Adrenal gland (tissue), 9 donors: ENCODE measurements at regions not wholly inside any gene's neighbourhood (a gene's known extent, or its start where the extent isn't known, plus 50 kb on each side); places are given as distances from the start of the nearest gene placed in this dataset.
"Not testable (repeated sequence)": the region's sequence is repeated elsewhere in the genome, so short reads cannot be mapped to it uniquely, and the experiment has no call there.

Source experiments
- DNase-seq, 7 donors: peaks; one replicate each; pipeline ENCODE4 v3.0.0-alpha.2; 2019 to 2020
- H3K27ac ChIP-seq, 5 donors: fragments of 200-600 bp; sonication (generic) in 4 of 5; 1 replicate in 3 of 5; 2 replicates in 2 of 5; pipeline versions ENCODE4 v1.5.1 to v1.8.0; 2016 to 2020; ENCODE audit warnings: mild to moderate bottlenecking in 1 of 5
- H3K27me3 ChIP-seq: fragments of 200-600 bp; 2 replicates; pipeline ENCODE4 v1.8.0; 2021
- H3K36me3 ChIP-seq, 2 donors: fragments of 200-600 bp; replicated peaks in 1 of 2; 1 replicate in 1 of 2; 2 replicates in 1 of 2; pipeline versions ENCODE4 v1.5.1 to v1.8.0; 2018 to 2022
- H3K4me1 ChIP-seq, 2 donors: fragments of 200-600 bp; replicated peaks in 1 of 2; 1 replicate in 1 of 2; 2 replicates in 1 of 2; pipeline versions ENCODE4 v1.5.1 to v1.8.0; 2018 to 2021
- H3K4me3 ChIP-seq, 4 donors: fragments of 200-600 bp; sonication (generic) in 3 of 4; one replicate each; pipeline ENCODE4 v1.5.1; 2016 to 2018
- H3K9me3 ChIP-seq, 3 donors: fragments of 200-600 bp; sonication (generic) in 1 of 3; replicated peaks in 1 of 3; 1 replicate in 2 of 3; 2 replicates in 1 of 3; pipeline versions ENCODE4 v1.5.1 to v1.8.0; 2016 to 2021
- POLR2A ChIP-seq, 2 donors: fragments of 450-650 bp; IDR thresholded peaks; one replicate each; pipeline ENCODE4 v1.6.1; 2017; ENCODE audit warnings: antibody characterized with exemption in 2 of 2, mild to moderate bottlenecking in 2 of 2, moderate library complexity in 1 of 2
- WGBS, 4 donors: extraction: QIAGEN DNeasy Blood & Tissue Kit in 2 of 4; methylation state at CpG; one replicate each; pipeline versions ENCODE4 v1.1.5 to v1.1.7; 2013 to 2017; 5-methylcytosine and 5-hydroxymethylcytosine counted together
- intact Hi-C, 2 donors: fragments of 100-400 bp; cut with DNase I; formaldehyde crosslinking; loops; one replicate each; pipeline versions ENCODE4 v1.14.1 to v1.15.0; 2022 to 2023
- TF ChIP-seq, protein P1 (sequence below), 6 experiments: fragments of 450-650 bp in 4 of 6; fragments of 200-600 bp in 2 of 6; sonication (generic) in 1 of 6; IDR thresholded peaks; 1 replicate in 5 of 6; 2 replicates in 1 of 6; pipeline versions ENCODE4 v1.5.1 to v1.8.0; 2016 to 2021; ENCODE audit warnings: antibody characterized with exemption in 6 of 6, mild to moderate bottlenecking in 2 of 6, moderate library complexity in 1 of 6
- donor health status: healthy with polysubstance abuse.
- donor health status: Bipolar disorder and iron deficiency.
- donor health status: DM: yes; HTN: yes; CAD: no.
- donor health status: DM: no; HTN: no; CAD: no.
- donor health status: DM: no; HTN: no; CAD: no.

DNA sequence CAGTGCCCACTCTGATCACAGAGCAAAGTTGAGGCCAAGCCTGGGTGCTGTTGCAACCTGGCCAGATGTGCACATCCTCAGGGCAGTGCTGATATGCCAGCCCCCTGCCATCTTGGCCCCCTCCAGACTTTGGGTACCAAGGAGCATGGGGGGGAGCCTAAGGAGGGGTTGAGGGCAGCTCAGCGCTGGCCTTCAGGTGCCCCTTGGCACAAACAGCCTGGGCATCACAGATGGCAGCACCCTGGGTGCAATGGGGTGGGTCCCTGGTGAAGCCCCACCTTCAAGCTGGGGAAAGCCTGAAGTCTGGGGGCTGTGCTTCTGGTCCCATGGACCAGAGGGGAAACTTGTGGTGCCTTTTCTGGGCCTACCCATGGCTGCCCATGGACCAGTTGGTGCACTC is 163.0 kb downstream of the FAM47A start:
- Histone ChIP-seq H3K9me3 (no peaks in the 10 kb centered on the region), H3K4me3 (no peak overlapping the region), H3K36me3 (no peaks in the 10 kb centered on the region), H3K27ac (no peak overlapping the region), H3K27me3 (no peaks in the 10 kb centered on the region), H3K4me1 (no peaks in the 10 kb centered on the region)
- WGBS, 4 donors: 80 to 100% (median 81%) methylated on average over 1 of the region's 1 CpG; no CpG with 5 or more reads in 1 of the 4 donors
- TF ChIP-seq, protein P1, sequence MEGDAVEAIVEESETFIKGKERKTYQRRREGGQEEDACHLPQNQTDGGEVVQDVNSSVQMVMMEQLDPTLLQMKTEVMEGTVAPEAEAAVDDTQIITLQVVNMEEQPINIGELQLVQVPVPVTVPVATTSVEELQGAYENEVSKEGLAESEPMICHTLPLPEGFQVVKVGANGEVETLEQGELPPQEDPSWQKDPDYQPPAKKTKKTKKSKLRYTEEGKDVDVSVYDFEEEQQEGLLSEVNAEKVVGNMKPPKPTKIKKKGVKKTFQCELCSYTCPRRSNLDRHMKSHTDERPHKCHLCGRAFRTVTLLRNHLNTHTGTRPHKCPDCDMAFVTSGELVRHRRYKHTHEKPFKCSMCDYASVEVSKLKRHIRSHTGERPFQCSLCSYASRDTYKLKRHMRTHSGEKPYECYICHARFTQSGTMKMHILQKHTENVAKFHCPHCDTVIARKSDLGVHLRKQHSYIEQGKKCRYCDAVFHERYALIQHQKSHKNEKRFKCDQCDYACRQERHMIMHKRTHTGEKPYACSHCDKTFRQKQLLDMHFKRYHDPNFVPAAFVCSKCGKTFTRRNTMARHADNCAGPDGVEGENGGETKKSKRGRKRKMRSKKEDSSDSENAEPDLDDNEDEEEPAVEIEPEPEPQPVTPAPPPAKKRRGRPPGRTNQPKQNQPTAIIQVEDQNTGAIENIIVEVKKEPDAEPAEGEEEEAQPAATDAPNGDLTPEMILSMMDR (IDR thresholded peaks at IDR 0.05): no peak
- no peak for TF ChIP-seq POLR2A (IDR thresholded peaks at IDR 0.05)
- no peak for DNase-seq
- intact Hi-C loops: no loop called here

DNA sequence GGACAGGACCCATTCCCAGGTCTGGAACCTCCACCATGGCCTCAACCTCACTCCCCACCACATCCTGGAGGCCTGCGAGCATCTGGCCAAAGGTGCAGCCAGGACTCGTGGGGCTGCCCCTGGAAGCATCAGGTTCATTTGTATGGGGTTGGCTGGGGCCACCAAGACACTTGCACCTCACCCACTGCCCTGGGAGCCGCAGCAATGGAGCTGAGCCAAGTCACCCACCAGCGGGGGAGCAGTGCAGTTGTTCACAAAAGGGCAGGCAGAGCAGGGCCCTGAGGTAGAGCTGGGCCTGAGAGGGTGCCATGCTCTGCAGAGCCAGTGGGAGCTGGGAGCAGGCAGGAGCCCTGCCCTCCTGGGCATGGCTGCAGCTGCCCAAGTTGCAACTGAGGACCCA is 163.5 kb downstream of the FAM47A start:
- no peak overlapping the region for H3K4me3 ChIP-seq
- H3K4me1 ChIP-seq: no peaks in the 10 kb centered on the region
- H3K27ac ChIP-seq: no peak overlapping the region
- H3K27me3 ChIP-seq: no peaks in the 10 kb centered on the region
- no peak for TF ChIP-seq POLR2A (IDR thresholded peaks at IDR 0.05)
- TF ChIP-seq, protein P1 (IDR thresholded peaks at IDR 0.05): no peak
- DNase-seq: no peak
- no peaks in the 10 kb centered on the region for H3K9me3 ChIP-seq
- intact Hi-C loops: no loop called here
- no peaks in the 10 kb centered on the region for H3K36me3 ChIP-seq
- 69 to 100% (median 83%) methylated on average over 1 to 4 of the region's 4 CpGs; no CpG with 5 or more reads in 1 of the 4 donors for WGBS, 4 donors

DNA sequence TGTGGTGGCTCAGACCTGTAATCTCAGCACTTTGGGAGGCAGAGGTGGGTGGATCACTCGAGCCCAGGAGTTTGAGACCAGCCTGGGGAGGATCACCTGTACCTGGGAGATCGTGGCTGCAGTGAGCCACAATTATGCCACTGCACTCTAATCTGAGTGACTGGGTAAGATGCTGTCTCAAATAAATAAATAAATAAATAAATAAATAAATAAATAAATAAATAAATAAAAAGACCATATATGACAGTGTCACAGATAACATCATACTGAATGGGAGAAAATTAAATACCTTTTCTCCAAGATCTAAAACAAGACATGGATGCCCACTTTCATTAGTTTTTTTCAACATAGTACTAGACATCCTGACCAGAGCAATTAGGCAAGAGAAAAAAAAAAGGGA is 182.8 kb downstream of the FAM47A start:
- 44 to 94% (median 75%) methylated on average over 2 of the region's 2 CpGs for WGBS, 4 donors
- no peak for DNase-seq
- H3K4me1 ChIP-seq: no peaks in the 10 kb centered on the region
- H3K27me3 ChIP-seq: no peaks in the 10 kb centered on the region
- H3K27ac ChIP-seq: no peak overlapping the region
- no peak overlapping the region for H3K4me3 ChIP-seq
- no peak for TF ChIP-seq POLR2A (IDR thresholded peaks at IDR 0.05)
- TF ChIP-seq, protein P1 (IDR thresholded peaks at IDR 0.05): no peak
- H3K36me3 ChIP-seq: no peaks in the 10 kb centered on the region
- no peaks in the 10 kb centered on the region for H3K9me3 ChIP-seq
- intact Hi-C loops: no loop called here

DNA sequence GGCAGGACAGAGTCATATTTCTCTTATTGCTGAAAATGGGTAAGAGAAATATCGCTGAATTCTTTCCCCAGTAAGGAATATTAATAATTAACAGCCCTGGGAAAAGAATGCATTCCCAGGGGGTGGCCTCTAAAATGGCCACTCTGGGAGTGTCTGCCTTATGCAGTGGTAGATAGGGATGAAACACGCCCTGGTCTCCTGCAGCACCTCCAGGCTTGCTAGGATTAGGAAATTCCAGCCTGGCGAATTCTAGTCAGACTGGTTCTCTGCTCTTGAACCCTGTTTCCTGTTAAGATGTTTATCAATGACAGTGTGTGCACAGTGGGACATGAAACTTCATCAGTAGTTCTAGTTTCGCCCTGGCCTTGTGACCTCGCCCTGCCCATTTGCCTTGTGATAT is 205.9 kb downstream of the FAM47A start:
- intact Hi-C loops, H3K36me3 ChIP-seq, H3K27me3 ChIP-seq: not testable (repeated sequence)

DNA sequence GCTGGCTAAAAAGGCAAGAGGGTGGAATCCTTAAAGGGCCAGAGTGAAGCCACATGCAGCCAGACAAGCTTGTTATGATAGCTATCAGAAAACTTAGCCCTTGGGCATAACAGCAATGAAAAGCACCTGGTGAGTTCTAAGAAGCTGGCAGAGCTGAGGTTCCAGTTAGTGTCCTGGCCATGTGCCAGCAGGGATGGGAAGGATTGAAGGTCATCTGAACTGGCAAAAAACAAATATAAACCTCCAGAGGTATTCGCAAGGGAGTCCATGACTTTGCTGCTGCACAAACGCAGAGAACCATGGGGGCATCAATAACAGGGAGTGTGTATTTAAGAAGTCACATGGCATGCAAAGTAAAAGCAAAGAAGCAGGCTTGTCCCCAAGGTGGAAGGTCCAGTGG is 208.9 kb downstream of the FAM47A start:
- Histone ChIP-seq H3K36me3 (no peaks in the 10 kb centered on the region), H3K9me3 (no peaks in the 10 kb centered on the region), H3K27me3 (no peaks in the 10 kb centered on the region), H3K27ac (no peak overlapping the region), H3K4me3 (no peak overlapping the region), H3K4me1 (no peaks in the 10 kb centered on the region)
- DNase-seq: no peak
- intact Hi-C loops: no loop called here
- 47 to 70% (median 57%) methylated on average over 2 of the region's 2 CpGs for WGBS, 4 donors
- TF ChIP-seq, protein P1 (IDR thresholded peaks at IDR 0.05): no peak
- no peak for TF ChIP-seq POLR2A (IDR thresholded peaks at IDR 0.05)

More for the DNA sequence above, 205.9 kb downstream of the FAM47A start:
- 83 to 94% (median 85%) methylated on average over 4 to 5 of the region's 5 CpGs for WGBS, 4 donors
- H3K4me1 ChIP-seq, H3K9me3 ChIP-seq, H3K4me3 ChIP-seq, H3K27ac ChIP-seq, DNase-seq: not testable (repeated sequence)
